ENCODE measurements at regions not wholly inside any gene's neighbourhood (a gene's known extent, or its start where the extent isn't known, plus 50 kb on each side); places are given as distances from the start of the nearest gene placed in this dataset.

GRCh38 chr17:72360386-72360940 is 239.6 kb downstream of the SOX9 start:
- TF ChIP-seq POLR2AphosphoS5 (IDR thresholded peaks at IDR 0.05; ENCODE audit: low read depth, low read length) (no peak), REST (IDR thresholded peaks at IDR 0.05; ENCODE audit: insufficient read depth in 1 of 2, low read depth in 2 of 2, low read length in 2 of 2) (no peak)

Measured in PFSK-1 (cell line).